ENCODE measurements at regions not wholly inside any gene's neighbourhood (a gene's known extent, or its start where the extent isn't known, plus 50 kb on each side); places are given as distances from the start of the nearest gene placed in this dataset.

DNA sequence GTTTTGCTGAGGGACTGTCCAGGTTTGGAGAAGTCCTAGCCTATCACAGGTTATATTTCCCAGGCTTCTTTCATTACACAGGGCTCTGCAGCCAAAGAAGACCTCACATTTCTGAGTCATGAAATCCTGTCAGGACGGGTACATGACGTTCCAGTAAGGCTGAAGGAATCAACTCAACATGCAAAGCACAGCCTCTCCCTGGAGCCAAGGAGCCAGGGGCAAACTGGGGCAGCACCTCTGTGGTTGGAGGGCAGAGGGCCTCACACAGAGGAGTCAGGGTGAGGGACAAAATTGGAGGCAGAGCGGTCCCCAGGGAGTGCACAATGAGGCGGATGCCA lies 116.3 kb upstream of the GDF10 start:
- H3K27ac ChIP-seq (ENCODE audit: low read length): no peak overlapping the region
- no peaks in the 10 kb centered on the region for H4K20me1 ChIP-seq (ENCODE audit: low read length)
- no peak overlapping the region for H3K9ac ChIP-seq (ENCODE audit: low read length)
- H3K4me3 ChIP-seq (ENCODE audit: low read length): no peak overlapping the region
- H3K27me3 ChIP-seq (ENCODE audit: low read length): no peaks in the 10 kb centered on the region
- ChIA-PET CTCF (no interaction called here), POLR2A (ENCODE audit: unreplicated experiment) (no interaction called here)
- no peak for TF ChIP-seq EZH2phosphoT487 (IDR thresholded peaks at IDR 0.05; ENCODE audit: borderline replicate concordance, low read length)
- no peak for TF ChIP-seq EZH2 (IDR thresholded peaks at IDR 0.05; ENCODE audit: low read length, unreplicated experiment)
- TF ChIP-seq, protein P1, sequence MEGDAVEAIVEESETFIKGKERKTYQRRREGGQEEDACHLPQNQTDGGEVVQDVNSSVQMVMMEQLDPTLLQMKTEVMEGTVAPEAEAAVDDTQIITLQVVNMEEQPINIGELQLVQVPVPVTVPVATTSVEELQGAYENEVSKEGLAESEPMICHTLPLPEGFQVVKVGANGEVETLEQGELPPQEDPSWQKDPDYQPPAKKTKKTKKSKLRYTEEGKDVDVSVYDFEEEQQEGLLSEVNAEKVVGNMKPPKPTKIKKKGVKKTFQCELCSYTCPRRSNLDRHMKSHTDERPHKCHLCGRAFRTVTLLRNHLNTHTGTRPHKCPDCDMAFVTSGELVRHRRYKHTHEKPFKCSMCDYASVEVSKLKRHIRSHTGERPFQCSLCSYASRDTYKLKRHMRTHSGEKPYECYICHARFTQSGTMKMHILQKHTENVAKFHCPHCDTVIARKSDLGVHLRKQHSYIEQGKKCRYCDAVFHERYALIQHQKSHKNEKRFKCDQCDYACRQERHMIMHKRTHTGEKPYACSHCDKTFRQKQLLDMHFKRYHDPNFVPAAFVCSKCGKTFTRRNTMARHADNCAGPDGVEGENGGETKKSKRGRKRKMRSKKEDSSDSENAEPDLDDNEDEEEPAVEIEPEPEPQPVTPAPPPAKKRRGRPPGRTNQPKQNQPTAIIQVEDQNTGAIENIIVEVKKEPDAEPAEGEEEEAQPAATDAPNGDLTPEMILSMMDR (conservative IDR thresholded peaks at IDR 0.05; ENCODE audit: low read depth, low read length): no peak
- H3K4me2 ChIP-seq (ENCODE audit: low read length): no peak overlapping the region
- intact Hi-C loops (cut with micrococcal nuclease): no loop called here
- H3K4me1 ChIP-seq (ENCODE audit: insufficient read depth, low read length): no peaks in the 10 kb centered on the region
- H2AFZ ChIP-seq (ENCODE audit: low read length): no peak overlapping the region
- no peaks in the 10 kb centered on the region for H3K9me3 ChIP-seq (ENCODE audit: low read length)
- H3K36me3 ChIP-seq (ENCODE audit: low read depth, low read length): no peaks in the 10 kb centered on the region
- DNase-seq (no peak), ATAC-seq (no peak)
- no peaks in the 10 kb centered on the region for H3F3A ChIP-seq (ENCODE audit: low read length, unreplicated experiment)
- H3K9me2 ChIP-seq (replicated peaks; ENCODE audit: low read length): no peaks in the 10 kb centered on the region
- no peaks in the 10 kb centered on the region for H3K79me2 ChIP-seq (ENCODE audit: low read length)
- no TSS peak for BruUV-seq (replicated peaks)

DNA sequence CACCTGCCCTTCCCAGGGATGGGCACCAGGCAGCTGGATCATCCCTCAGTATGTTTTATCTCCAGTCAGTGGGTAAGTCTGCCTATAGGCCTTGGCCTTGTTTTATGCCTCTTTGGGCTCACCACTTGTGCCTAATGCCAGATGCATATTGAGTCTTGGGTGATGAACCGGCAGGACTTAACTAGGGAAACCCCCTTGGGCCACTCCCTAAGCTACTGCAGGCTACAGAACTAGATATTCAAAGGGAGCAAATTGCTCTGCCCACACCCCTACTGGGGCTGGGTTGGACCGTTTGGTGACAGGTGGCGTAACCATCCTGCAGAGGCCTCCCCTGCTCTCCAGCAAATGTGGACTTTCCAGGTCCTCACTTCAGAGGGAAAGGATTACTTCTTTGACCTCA lies 115.7 kb upstream of the GDF10 start:
- no peaks in the 10 kb centered on the region for H3K9me2 ChIP-seq (replicated peaks; ENCODE audit: low read length)
- intact Hi-C loops (cut with micrococcal nuclease): no loop called here
- CTCF ChIA-PET: no interaction called here

GRCh38 chr10:47184724-47185330 lies 115.2 kb upstream of the GDF10 start:
- Histone ChIP-seq H3F3A (ENCODE audit: low read length, unreplicated experiment) (no peaks in the 10 kb centered on the region), H3K36me3 (ENCODE audit: low read depth, low read length) (no peaks in the 10 kb centered on the region), H2AFZ (ENCODE audit: low read length) (no peak overlapping the region), H3K9me3 (ENCODE audit: low read length) (no peaks in the 10 kb centered on the region), H3K4me1 (ENCODE audit: insufficient read depth, low read length) (peaks cover 3% of the 10 kb centered on the region; the same call in 1 of the 2 replicates), H3K4me2 (ENCODE audit: low read length) (no peak overlapping the region), H3K79me2 (ENCODE audit: low read length) (no peaks in the 10 kb centered on the region), H3K9me2 (replicated peaks; ENCODE audit: low read length) (no peaks in the 10 kb centered on the region), H3K9ac (ENCODE audit: low read length) (no peak overlapping the region), H3K27me3 (ENCODE audit: low read length) (no peaks in the 10 kb centered on the region), H4K20me1 (ENCODE audit: low read length) (no peaks in the 10 kb centered on the region), H3K27ac (ENCODE audit: low read length) (no peak overlapping the region), H3K4me3 (ENCODE audit: low read length) (no peak overlapping the region)
- no TSS peak for BruUV-seq (replicated peaks)
- ATAC-seq (no peak), DNase-seq (no peak)
- CTCF ChIA-PET: no interaction called here
- intact Hi-C loops (cut with micrococcal nuclease): no loop called here
- POLR2A ChIA-PET (ENCODE audit: unreplicated experiment): no interaction called here
- TF ChIP-seq, protein P1 (conservative IDR thresholded peaks at IDR 0.05; ENCODE audit: low read depth, low read length): no peak
- TF ChIP-seq EZH2phosphoT487 (IDR thresholded peaks at IDR 0.05; ENCODE audit: borderline replicate concordance, low read length) (no peak), EZH2 (IDR thresholded peaks at IDR 0.05; ENCODE audit: low read length, unreplicated experiment) (no peak)

More for the DNA sequence above, 115.7 kb upstream of the GDF10 start:
- H3K4me1 ChIP-seq (ENCODE audit: insufficient read depth, low read length): no peaks in the 10 kb centered on the region
- TF ChIP-seq EZH2 (IDR thresholded peaks at IDR 0.05; ENCODE audit: low read length, unreplicated experiment): no peak
- TF ChIP-seq, protein P1 (conservative IDR thresholded peaks at IDR 0.05; ENCODE audit: low read depth, low read length): no peak
- TF ChIP-seq EZH2phosphoT487 (IDR thresholded peaks at IDR 0.05; ENCODE audit: borderline replicate concordance, low read length): no peak
- no peak overlapping the region for H2AFZ ChIP-seq (ENCODE audit: low read length)
- no peak for DNase-seq
- no peaks in the 10 kb centered on the region for H3K9me3 ChIP-seq (ENCODE audit: low read length)
- no peak overlapping the region for H3K27ac ChIP-seq (ENCODE audit: low read length)
- no TSS peak for BruUV-seq (replicated peaks)
- H3K36me3 ChIP-seq (ENCODE audit: low read depth, low read length): no peaks in the 10 kb centered on the region
- H3K4me2 ChIP-seq (ENCODE audit: low read length): no peak overlapping the region
- no peaks in the 10 kb centered on the region for H3F3A ChIP-seq (ENCODE audit: low read length, unreplicated experiment)
- POLR2A ChIA-PET (ENCODE audit: unreplicated experiment): no interaction called here
- no peaks in the 10 kb centered on the region for H3K79me2 ChIP-seq (ENCODE audit: low read length)
- ATAC-seq: no peak
- no peak overlapping the region for H3K9ac ChIP-seq (ENCODE audit: low read length)
- no peak overlapping the region for H3K4me3 ChIP-seq (ENCODE audit: low read length)
- no peaks in the 10 kb centered on the region for H3K27me3 ChIP-seq (ENCODE audit: low read length)
- H4K20me1 ChIP-seq (ENCODE audit: low read length): no peaks in the 10 kb centered on the region
